D341Med (cell line): ENCODE measurements at regions not wholly inside any gene's neighbourhood (a gene's known extent, or its start where the extent isn't known, plus 50 kb on each side); places are given as distances from the start of the nearest gene placed in this dataset.

Source experiments
- DNase-seq: peaks from one replicate; pipeline ENCODE4 v3.0.0; 2012; ENCODE audit warnings: low spot score

DNA sequence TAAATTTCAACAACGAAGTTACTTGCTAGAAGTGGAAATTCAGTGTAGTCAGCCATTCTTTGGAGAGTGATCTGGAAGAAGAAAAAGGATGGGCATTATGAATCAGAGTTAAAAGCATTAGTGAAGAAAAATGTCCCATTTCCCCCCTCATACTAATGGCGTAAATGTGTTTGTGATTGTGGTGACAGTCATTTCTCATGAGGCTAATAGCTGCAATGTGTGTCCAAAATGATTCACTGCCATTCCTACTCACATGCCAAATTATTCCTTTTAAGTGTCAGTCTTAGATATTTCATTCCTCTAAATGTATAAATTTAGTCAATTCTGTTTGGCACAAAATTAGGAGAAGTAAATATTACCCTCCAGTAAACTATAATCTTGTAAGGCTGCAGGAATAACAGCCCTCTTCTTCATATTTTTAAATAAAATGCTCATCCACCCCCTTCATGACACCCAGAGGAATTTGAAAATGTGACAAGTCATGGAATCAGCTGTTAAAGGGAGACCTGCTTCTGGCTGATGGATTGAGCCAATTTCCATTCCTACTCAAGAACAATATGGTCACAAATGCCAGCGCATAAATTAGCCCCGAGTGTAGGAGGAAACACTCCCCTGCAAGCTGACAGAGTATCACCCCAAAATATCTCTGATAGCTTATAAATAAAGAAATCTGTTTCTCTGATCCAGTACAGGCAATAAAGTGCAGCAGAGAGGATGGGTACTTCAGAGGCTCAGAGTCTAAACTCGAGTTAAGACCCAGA lies 912.3 kb upstream of the SEL1L start:
- no peak for DNase-seq

DNA sequence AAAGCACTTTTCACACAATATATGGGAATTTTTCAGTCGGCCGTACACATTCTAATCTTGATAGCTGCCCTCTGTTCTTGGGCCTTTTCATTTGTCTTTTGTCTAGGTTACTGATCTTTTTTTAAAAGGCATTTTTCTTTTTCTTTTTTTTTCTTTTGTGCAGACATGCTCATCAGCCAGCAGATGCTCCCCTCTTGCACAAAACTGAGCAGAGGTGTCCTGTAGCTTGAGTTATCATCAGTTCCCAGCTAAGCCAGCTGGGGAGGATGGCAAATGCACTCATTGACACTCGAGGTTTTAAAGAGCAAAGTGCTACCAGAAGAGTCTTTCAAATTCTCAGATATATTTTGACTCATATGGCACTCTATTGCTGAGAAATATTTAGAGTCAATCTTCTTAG lies 913.9 kb upstream of the SEL1L start:
- DNase-seq, result no peak

DNA sequence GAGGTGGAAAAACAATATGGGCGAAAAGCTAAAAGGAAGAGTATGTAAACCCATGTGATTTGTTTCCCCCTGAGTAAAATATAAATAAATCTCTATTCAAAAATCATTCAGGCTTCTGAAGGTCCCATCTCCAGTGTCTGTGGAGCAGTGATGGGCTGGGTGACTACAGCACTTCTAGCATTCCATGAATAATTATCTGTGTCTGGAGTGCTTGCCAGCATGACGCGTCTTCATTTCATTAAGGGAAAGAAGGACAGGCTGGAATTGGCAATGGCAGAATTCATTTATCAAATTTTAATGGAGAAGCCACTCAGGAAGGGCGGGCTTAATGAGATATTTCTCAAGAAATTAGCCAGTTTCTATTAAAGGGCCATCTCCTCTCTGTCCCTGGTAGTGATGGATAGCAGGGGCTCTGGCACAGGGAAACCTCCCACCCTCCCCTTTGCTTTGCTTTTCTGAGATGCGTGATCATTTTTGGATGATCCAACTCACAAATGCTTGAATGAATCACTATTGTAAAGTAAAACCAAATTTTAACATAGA lies 916.3 kb upstream of the SEL1L start:
- no peak for DNase-seq

DNA sequence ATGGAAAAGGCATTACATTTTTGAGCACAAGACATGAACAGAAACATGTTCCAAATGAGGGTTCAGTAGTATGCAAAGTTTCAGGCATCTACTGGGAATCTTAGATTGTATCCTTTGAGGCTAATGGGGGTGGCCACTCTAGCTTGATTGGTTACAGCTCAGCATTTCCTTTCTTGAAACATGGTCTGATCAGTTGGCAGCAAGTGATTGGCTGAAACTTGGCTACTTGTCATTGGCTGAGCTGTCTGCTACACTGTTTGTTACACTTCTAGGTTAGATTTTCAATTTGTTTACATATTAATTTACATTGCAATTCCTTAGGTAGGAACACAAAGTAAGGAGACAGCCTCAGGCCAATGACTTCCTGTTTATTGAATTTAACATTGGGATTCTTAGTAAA lies 918.0 kb upstream of the SEL1L start:
- DNase-seq, result no peak

DNA sequence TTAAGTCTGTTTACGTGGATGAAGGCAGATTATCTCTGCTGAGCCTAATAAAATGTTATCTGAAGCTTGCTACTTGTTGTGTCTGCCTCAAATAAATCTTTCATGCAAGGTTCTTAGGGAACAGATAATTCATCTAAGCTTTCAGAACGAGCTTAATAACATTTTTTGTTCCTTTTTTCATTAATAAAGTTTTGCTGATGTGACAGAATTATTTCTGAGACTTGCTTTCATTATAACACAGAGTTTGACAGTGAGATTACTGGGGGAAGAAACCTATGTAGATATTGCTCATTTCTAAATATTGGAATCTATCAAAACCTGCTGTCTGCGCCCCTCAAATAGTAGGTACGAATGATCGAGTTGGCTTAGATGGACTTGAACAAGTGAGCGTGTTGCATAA lies 948.7 kb upstream of the SEL1L start:
- DNase-seq, result no peak

DNA sequence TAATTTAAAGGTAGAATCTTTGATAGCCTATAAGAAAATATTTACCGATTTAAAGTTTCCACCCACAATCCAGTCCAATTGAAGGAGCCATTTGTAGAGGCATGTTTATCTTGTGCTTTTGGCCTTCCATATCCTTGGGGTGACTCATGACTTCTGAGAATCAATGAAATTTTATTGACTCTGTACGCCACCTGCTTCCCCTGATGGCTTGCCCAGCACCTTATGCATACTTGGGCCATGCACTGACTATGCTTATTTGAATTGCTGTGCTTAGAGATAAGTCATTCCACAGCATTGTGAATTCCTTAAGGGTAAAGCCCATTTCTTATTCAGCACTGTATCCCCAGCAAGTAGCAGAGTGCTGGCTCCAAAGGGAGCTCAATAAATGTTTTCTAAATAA lies 954.8 kb upstream of the SEL1L start:
- DNase-seq, result no peak

DNA sequence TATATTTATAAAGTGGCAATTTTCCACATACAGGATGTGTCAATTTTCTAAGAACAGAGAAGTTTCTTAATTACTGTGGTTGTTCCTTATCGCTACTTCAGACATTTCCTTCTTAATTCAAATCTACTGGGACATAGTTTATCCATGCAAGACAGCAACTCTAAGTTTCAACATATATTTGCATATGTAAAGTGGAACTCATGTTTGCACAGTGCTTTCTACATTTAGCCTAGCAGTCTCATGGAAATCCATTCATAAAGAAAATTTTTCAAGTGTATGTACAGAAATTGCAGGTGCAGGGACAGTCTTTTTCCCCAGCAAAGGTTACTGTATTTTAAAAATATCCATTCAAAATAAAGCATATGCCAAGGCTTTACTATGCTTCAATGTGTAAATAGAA lies 956.7 kb upstream of the SEL1L start:
- DNase-seq, result no peak

DNA sequence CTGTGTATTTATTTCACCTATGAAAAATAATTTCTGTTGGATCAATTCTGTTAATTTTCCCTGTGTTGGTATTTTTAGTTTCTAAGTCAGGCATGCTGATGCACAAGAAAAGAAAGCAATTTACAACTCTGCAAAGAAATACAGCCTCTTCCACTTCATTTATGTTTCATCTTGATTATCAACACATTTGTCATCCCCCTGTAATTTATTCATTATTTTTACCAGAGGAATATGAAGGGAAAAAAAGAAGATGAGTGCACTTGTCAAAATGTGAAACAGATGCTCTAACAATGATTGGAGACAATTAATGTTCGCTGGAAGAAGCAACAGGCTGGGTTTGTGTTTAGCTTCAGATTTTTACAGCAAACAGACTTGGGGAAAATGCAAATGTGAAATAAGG lies 958.5 kb upstream of the SEL1L start:
- DNase-seq, result no peak

DNA sequence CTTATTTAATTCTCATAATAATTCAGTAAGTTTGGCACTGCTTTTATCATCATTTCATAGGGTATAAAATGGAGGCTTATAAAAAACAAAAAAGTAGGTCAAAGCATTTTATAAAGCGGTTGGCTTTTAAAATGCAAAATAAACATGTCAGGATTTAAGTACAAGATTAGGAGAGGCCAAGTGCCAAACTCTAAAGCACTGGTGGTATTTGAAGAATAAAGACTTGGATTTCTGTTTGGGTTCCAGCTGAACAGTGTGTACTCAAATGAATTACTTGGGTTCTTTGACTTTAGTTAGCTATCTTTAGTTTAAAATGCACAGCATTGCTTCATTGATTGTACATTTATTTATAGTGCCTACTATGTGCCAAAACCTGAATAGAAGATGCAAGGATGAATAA lies 966.6 kb upstream of the SEL1L start:
- DNase-seq, result no peak

DNA sequence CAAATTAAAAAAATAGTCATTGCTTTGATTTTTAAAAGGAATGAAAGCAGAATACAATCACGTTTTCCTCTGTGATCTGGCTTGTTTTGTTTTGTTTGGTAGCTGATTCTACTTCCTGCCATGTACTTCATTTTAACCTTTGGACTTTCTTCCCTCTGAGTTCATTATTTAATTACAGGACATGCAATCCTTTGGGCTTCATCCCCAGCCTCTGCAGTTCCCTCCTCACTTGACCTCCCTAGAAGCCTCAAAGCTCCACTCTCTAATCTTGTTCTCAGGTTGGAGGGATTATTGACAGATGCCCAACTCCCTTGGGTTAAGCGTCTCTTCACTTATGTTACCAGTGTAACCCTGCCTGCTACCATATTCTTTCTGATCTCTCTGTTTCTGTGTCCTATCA lies 967.9 kb upstream of the SEL1L start:
- peak; percentile 37 for DNase-seq

DNA sequence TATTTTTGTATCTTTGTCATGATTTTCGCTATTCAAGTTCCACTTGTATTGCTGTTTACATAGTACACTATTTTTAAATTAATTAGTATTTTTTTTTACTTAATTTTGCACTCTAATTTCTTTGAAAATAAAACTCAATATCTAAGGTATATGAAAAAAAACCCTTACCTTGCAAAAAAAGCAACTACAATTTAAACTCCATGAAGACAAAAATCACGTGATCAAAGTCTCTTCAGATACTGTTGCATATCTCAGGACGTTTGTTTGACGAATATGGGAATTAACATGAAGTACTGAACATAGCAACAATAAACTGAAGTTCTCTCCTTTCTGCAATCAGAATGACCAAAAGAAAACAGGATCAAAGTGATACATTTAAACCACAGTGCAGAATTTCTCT lies 968.4 kb upstream of the SEL1L start:
- no peak for DNase-seq

DNA sequence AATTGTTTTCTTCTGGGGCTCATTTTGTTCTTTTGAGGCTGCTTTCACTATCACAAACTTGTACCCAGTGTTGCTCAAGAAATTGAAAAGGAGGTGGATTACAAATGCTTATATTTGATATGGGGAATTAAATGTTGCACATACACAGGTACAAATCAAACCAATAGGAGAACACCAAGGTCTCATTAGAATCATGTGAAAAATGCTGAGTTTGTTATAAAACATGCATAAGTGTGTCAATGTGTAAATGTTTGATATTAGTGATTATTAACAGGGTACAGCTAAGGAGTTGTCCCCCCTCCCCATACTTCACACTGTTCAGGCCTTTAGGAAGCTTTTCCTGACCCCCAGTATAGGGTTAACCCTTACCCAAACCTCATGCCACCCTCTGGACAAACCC lies 971.2 kb upstream of the SEL1L start:
- no peak for DNase-seq

DNA sequence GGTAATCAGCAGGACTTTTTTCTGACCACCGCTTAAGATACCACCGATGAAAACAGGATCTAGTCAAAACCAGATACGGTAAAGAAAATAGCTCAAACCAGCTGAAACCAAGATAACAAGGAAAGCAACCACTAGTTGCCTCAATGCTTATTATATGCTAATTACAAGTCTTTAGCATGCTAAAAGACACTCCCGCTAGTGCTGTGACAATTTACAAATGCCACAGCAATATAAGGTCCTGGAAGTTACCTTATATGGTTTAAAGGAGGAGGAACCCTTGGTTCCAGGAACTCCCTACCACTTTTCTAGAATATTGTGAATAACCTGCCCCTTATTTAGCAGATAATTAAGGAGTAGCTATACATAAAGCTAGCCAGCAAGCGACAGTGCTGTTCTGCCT lies 976.4 kb upstream of the SEL1L start:
- DNase-seq, result no peak

DNA sequence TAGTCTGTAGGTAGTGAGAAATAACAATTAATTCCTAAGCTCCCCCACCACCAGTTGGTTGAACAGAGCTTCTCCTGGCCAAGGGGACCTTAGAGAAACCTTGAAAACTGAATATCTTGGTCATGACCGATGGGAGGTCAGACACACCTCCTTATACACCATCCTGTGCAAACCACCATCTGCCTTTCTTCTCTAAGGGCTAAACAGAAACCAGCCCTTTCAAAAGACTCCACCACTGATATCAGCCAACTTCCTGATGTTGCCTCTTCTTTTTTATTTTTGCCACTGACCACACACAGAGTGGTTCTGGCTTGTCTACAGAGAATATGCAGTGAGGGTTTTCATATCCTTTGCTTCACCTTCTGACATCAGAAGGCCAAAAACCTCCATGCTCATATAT lies 977.7 kb upstream of the SEL1L start:
- DNase-seq, result no peak

DNA sequence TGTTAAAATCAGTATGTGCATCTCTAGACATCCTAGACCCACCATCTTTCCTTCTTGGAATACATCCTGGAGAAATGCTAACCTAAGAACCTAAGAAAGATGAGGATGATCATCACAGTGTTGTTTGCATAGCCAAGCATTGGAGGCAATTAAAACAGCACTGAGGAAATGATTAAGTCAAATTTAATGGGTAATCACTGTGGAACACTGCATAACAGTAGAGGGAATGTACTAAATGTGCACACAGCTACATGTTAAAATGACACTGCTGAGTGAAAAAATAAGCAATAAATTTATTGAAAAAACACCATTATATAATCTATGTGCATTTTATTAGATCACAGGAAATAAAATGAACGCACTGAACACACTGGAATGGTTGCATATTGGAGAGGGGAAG lies 987.1 kb upstream of the SEL1L start:
- DNase-seq, result no peak

DNA sequence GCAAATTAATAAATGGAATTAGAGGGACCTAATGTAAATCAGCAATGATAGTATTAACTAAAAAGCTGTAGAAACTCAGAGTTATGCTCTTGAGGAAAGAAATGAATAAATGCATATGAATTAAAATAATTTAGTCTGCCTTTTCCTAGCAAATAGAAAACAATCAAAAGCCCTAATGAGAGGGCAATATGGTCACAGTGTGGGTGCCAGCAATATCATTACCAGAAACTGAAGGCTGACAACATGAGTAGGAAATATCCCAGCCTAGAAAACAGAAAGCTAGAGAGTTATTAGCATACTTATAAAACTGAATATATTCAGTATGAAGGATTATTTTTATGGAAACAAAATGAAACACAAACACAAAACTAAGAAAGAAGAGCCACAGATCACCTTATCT lies 987.5 kb upstream of the SEL1L start:
- no peak for DNase-seq

DNA sequence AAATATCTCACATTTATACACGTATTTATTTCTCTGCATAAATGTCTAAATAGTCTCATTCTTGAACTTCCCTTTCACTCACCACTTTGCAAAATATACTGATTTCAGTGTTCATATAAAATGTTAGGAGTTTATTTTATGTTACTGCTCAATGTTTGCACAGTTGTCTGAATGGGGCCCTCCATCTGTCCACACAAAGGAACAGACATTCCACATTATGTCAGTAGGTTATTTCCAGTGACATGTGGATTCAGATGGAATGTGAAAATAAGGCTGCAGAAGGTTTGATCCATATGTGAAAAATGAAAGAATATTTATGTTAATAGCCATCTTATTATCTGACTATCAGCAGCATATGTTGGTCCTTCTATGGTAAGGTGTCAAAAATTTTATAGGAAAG lies 994.4 kb upstream of the SEL1L start:
- no peak for DNase-seq

DNA sequence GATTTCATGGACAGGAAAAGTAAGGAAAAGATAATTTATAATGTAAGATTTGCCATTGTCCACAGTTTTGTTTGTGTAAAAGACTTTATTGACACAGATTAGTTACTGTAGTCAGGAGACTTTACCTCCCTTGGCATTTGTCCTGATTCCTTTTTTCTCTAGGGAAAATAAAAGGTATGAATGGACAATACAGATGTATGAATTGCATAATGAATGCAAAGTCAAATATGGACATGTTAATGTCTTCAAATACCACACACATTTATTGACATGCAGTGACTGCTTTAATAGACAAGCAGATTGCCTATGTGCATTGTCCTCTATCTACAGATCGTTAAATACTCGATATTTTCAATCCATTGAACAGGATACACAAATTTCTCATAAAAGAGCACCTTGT lies 999.7 kb upstream of the SEL1L start:
- DNase-seq, result no peak

DNA sequence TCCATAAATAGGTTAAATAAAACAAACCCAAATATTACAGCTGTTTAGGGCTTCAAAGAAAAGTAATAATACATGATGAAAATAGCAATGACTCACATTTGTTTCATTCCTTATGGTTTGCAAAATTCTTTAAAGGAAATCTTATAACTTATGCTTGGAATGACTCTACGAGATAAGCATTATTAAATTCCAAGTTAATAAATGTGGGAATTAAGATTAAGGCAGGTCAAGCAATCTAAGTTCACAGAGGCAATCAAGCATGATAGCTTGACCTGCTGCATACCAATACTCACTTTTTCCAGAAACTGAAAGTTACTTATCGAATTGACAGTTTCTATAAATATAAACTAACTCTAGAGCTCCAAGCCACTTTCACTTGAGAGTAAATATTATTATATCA lies 1002.9 kb upstream of the SEL1L start:
- DNase-seq, result no peak

DNA sequence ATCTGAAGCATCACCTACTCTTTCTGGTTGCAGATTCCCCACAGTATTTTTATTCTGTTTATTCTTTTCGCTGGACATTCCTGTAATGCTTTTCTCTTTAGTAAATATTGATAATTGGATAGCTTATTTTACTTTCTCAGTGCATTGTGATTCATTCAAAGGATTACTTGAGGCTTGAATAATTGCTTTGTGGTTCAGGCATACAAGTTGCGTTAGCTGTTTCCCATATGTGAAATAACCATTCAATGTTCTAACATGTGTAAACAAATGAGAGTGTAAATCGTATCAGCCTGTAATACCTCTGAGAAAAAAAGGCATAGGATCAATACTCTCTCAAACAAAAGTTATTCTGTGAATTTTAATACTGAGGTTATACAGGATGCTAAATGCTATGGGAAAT lies 1004.2 kb upstream of the SEL1L start:
- no peak for DNase-seq

DNA sequence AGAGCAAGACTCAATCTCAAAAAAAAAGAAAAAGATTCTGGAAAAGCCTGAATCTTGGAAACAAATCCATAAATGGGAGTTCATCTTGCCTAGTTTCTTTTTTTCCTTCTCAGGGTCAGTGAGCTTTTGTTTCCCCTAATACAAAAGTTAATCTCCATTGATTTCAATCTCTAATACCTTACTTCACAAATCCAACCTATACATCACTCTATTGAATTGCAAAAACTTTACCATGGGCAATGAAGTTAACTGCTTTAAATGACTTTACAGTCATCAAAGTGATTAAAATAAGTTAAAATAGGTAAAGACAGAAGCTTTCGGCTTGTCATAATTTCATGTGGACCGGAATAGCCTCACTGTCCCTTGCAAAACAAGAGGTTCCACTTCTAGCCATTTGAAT lies 1012.7 kb upstream of the SEL1L start:
- DNase-seq, result no peak

DNA sequence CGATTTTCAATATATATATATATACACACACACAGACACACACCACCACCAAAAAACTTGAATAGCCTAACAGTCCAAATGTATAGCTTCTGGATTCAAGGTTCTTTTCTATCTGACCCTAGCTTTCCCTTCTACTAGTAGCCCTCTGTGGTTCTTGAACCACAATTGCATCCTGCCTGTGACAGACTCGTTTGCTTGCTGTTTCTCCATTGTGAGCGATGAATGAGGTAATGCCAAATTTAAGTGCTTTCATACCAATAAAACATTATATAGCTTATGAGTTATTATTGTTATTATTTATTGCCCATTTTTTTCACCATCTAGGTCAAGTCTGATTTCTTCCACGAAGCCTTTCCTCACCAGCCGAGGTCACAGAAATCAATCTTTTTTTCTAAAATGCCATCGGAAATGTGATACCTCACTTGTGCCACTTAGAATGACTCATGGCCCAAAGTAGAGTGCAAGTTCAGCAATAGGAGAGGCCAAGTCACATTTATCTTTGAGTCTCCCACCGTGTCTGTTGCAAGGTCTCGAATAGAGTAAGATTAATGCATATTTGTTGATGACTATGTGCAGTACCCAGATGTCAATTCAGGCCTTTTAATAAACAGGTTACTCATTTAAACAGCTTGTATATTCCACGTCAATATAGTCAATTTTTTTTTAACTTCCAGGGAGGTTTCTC lies 1015.8 kb upstream of the SEL1L start:
- no peak for DNase-seq

DNA sequence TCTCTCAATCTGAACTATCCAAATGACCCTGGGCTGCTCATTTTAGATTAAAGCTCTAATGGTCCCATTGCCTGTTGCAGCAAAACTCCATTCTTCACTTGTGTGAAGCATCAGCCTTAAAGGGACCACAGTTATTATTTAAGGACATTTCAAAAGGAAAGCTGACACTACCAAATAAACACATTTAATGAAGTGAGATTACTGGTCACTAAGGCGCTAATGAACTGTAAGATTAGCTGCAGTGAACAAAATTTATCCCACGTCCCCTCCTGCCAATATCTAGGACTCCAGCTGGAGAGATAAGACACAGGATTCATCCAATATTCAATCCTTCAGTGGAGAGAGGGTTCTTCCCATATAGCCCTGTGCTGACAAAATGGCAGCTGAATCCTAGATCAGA lies 1029.2 kb upstream of the SEL1L start:
- peak; percentile 31 for DNase-seq

DNA sequence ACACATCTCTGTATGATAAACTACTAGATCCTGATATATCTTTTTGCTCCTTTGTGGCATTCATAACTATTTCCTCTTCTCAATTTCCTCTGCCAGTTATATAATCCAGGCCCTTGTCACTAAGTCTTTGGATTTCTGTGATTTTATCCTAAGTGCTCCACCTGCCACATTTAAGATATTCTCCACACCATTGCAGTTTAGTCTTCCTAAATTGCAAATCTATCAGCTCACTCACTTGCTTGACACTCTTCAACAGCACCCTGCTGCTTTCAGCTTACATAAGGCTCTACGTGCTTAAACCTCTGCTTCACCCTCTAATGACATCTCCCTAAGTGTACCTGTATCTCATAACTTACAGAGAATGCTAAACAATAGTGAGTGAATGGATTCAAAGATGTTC lies 1032.2 kb upstream of the SEL1L start:
- no peak for DNase-seq
